H9 (cell line): ENCODE measurements at regions not wholly inside any gene's neighbourhood (a gene's known extent, or its start where the extent isn't known, plus 50 kb on each side); places are given as distances from the start of the nearest gene placed in this dataset.

Source experiments
- DNase-seq: peaks from one replicate; pipeline ENCODE4 v3.0.0-alpha.2; 2017
- H2AFZ ChIP-seq: one replicate; pipeline ENCODE4 v1.6.1; 2013; ENCODE audit warnings: mild to moderate bottlenecking, low read length, control low read depth, moderate library complexity
- H2AK5ac ChIP-seq: 2 replicates; pipeline ENCODE4 v1.6.1; 2013; ENCODE audit warnings: low read length, control low read depth, mixed read lengths; ENCODE audit not compliant: insufficient read length
- H2BK120ac ChIP-seq: one replicate; pipeline ENCODE4 v1.6.1; 2013; ENCODE audit warnings: low read depth, mild to moderate bottlenecking, low read length, control low read depth, inconsistent platforms; ENCODE audit not compliant: poor library complexity, severe bottlenecking
- H2BK12ac ChIP-seq: 2 replicates; pipeline ENCODE4 v1.6.1; 2013; ENCODE audit warnings: low read length, control low read depth, mixed read lengths, low read depth; ENCODE audit not compliant: insufficient read length
- H2BK15ac ChIP-seq: 2 replicates; pipeline ENCODE4 v1.6.1; 2013; ENCODE audit warnings: low read depth, low read length, control low read depth
- H2BK20ac ChIP-seq: one replicate; pipeline ENCODE4 v1.6.1; 2013; ENCODE audit warnings: low read depth, mild to moderate bottlenecking, low read length, control low read depth, inconsistent platforms; ENCODE audit not compliant: poor library complexity, severe bottlenecking
- H2BK5ac ChIP-seq: 2 replicates; pipeline ENCODE4 v1.6.1; 2013; ENCODE audit warnings: low read length, control low read depth, mixed read lengths; ENCODE audit not compliant: insufficient read length
- H3K14ac ChIP-seq: 2 replicates; pipeline ENCODE4 v1.6.1; 2013; ENCODE audit warnings: low read length, control low read depth; ENCODE audit not compliant: insufficient read depth
- H3K18ac ChIP-seq: 2 replicates; pipeline ENCODE4 v1.6.1; 2013; ENCODE audit warnings: low read depth, mild to moderate bottlenecking, mixed read lengths, low read length, control low read depth; ENCODE audit not compliant: insufficient read length
- H3K23ac ChIP-seq: 2 replicates; pipeline ENCODE4 v1.6.1; 2013; ENCODE audit warnings: low read length, control low read depth, mixed read lengths, low read depth; ENCODE audit not compliant: insufficient read length
- H3K23me2 ChIP-seq: 2 replicates; pipeline ENCODE4 v1.6.1; 2013; ENCODE audit warnings: low read depth, mild to moderate bottlenecking, mixed read lengths, low read length, control low read depth; ENCODE audit not compliant: insufficient read length, poor library complexity, severe bottlenecking
- H3K27ac ChIP-seq: 2 replicates; pipeline ENCODE4 v1.5.1; 2013; ENCODE audit warnings: low read length, control low read depth, mixed read lengths, low read depth; ENCODE audit not compliant: insufficient read length
- H3K27me3 ChIP-seq: 2 replicates; pipeline ENCODE4 v1.6.1; 2013; ENCODE audit warnings: low read length, control low read depth, inconsistent platforms; ENCODE audit not compliant: insufficient read depth
- H3K4ac ChIP-seq: 2 replicates; pipeline ENCODE4 v1.6.1; 2013; ENCODE audit warnings: low read depth, mild to moderate bottlenecking, control low read depth, inconsistent platforms, low read length, moderate library complexity
- H3K4me1 ChIP-seq: 2 replicates; pipeline ENCODE4 v1.6.1; 2013; ENCODE audit warnings: low read length, control low read depth, inconsistent platforms; ENCODE audit not compliant: insufficient read depth
- H3K4me2 ChIP-seq: 2 replicates; pipeline ENCODE4 v1.6.1; 2013; ENCODE audit warnings: low read length, control low read depth, mixed read lengths; ENCODE audit not compliant: insufficient read length, insufficient read depth
- H3K56ac ChIP-seq: 2 replicates; pipeline ENCODE4 v1.6.1; 2013; ENCODE audit warnings: low read depth, mild to moderate bottlenecking, mixed read lengths, low read length, control low read depth; ENCODE audit not compliant: insufficient read length
- H3K79me1 ChIP-seq: 2 replicates; pipeline ENCODE4 v1.6.1; 2013; ENCODE audit warnings: low read depth, mild to moderate bottlenecking, moderate library complexity, low read length, control low read depth, inconsistent platforms; ENCODE audit not compliant: insufficient read depth, poor library complexity, severe bottlenecking
- H3K79me2 ChIP-seq: 2 replicates; pipeline ENCODE4 v1.6.1; 2013; ENCODE audit warnings: low read length, control low read depth, inconsistent platforms; ENCODE audit not compliant: insufficient read depth
- H3K9ac ChIP-seq: 2 replicates; pipeline ENCODE4 v1.6.1; 2013; ENCODE audit warnings: low read length, control low read depth, mixed read lengths; ENCODE audit not compliant: insufficient read length; ENCODE audit errors: extremely low read depth
- H3K9me3 ChIP-seq: one replicate; pipeline ENCODE4 v1.6.1; 2013; ENCODE audit warnings: low read depth, low read length, inconsistent platforms; ENCODE audit not compliant: control insufficient read depth
- H3T11ph ChIP-seq: one replicate; pipeline ENCODE4 v1.6.1; 2013; ENCODE audit warnings: mild to moderate bottlenecking, low read length, control low read depth, inconsistent platforms
- H4K20me1 ChIP-seq: one replicate; pipeline ENCODE4 v1.6.1; 2013; ENCODE audit not compliant: control insufficient read depth, insufficient read length, insufficient read depth
- H4K5ac ChIP-seq: 2 replicates; pipeline ENCODE4 v1.6.1; 2013; ENCODE audit warnings: low read depth, mild to moderate bottlenecking, mixed read lengths, low read length, control low read depth; ENCODE audit not compliant: insufficient read length
- H4K8ac ChIP-seq: replicated peaks from 2 replicates; pipeline ENCODE4 v1.6.1; 2013; ENCODE audit warnings: low read length, control low read depth, mixed read lengths, low read depth; ENCODE audit not compliant: insufficient read length
- H4K91ac ChIP-seq: 2 replicates; pipeline ENCODE4 v1.6.1; 2013; ENCODE audit warnings: low read depth, mild to moderate bottlenecking, moderate library complexity, mixed read lengths, low read length, control low read depth; ENCODE audit not compliant: insufficient read length
- H3K27ac Mint-ChIP-seq, 3 experiments: 2 replicates in 2 of 3; 3 replicates in 1 of 3; pipeline ENCODE4 v1.8.0; 2020 to 2021; ENCODE audit warnings: mixed read lengths in 3 of 3, mild to moderate bottlenecking in 1 of 3, moderate library complexity in 1 of 3
- H3K27me3 Mint-ChIP-seq: 2 replicates; pipeline ENCODE4 v1.8.0; 2021; ENCODE audit warnings: low read depth, mild to moderate bottlenecking, moderate library complexity, mixed read lengths
- H3K36me3 Mint-ChIP-seq, 3 experiments: 2 replicates in 2 of 3; 3 replicates in 1 of 3; pipeline ENCODE4 v1.8.0; 2020 to 2021; ENCODE audit warnings: low read depth in 3 of 3, mixed read lengths in 3 of 3; ENCODE audit not compliant: insufficient read depth in 1 of 3
- H3K4me1 Mint-ChIP-seq, 2 experiments: 2 replicates each; pipeline ENCODE4 v1.8.0; 2020; ENCODE audit warnings: mixed read lengths in 2 of 2
- H3K4me3 Mint-ChIP-seq, 2 experiments: 2 replicates in 1 of 2; 3 replicates in 1 of 2; pipeline ENCODE4 v1.8.0; 2020 to 2021; ENCODE audit warnings: mild to moderate bottlenecking in 2 of 2, mixed read lengths in 2 of 2, moderate library complexity in 1 of 2
- H3K9me3 Mint-ChIP-seq, 2 experiments: 2 replicates in 1 of 2; 3 replicates in 1 of 2; pipeline ENCODE4 v1.8.0; 2020; ENCODE audit warnings: mild to moderate bottlenecking in 2 of 2, mixed read lengths in 2 of 2, moderate library complexity in 1 of 2
- WGBS: extraction: QIAGEN DNeasy Blood & Tissue Kit; methylation state at CpG from one replicate; pipeline ENCODE4 v1.1.7; 2013; ENCODE audit warnings: missing lambda C conversion rate, low lambda C conversion rate, mixed read lengths; ENCODE audit not compliant: insufficient read length; ENCODE audit errors: extremely low coverage; 5-methylcytosine and 5-hydroxymethylcytosine counted together
- TF ChIP-seq, protein P1 (sequence below): fragments of 200-600 bp; sonication (generic); conservative IDR thresholded peaks from 3 replicates; pipeline ENCODE4 v1.8.0; 2021; ENCODE audit warnings: antibody characterized with exemption, mild to moderate bottlenecking

DNA sequence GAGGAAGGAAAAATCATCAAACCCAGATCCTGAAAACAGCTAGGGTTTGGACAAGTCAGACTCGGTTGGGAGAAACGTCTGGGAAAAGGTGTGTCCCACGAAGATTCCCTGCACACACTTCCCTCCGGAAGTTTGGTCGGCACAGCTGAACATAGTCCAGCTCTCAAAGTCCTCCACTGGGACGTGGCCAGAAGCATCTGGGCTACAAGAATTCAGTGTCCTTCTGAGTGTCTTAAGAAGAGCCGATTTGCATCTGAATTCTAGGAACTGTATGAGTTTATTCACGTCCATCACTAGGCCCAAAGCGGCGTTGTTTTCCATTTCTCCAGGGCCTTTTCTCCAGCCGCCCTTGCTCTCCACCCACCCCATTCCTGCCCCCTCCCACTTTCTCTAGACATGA lies 109.1 kb downstream of the C17orf67 start:
- H3K9ac ChIP-seq = no peak overlapping the region

More for the DNA sequence above, 109.1 kb downstream of the C17orf67 start:
- Histone ChIP-seq H2BK5ac (no peak overlapping the region), H4K8ac (no peak overlapping the region), H4K91ac (no peak overlapping the region), H3K18ac (no peak overlapping the region), H3K27ac (no peak overlapping the region), H2AFZ (no peak overlapping the region), H2BK15ac (no peak overlapping the region), H2BK120ac (no peak overlapping the region), H2BK20ac (no peak overlapping the region), H3K56ac (no peak overlapping the region), H3K23me2 (no peaks in the 10 kb centered on the region), H3K23ac (no peak overlapping the region), H3K79me1 (no peaks in the 10 kb centered on the region), H3K9me3 (no peaks in the 10 kb centered on the region), H3K4me2 (no peak overlapping the region), H3K27me3 (0 out of 2 replicates have a peak, but pooled peaks cover 2% of the 10 kb centered on the region), H3K4me1 (no peaks in the 10 kb centered on the region; the same call in 1 of the 2 replicates), H4K5ac (no peak overlapping the region), H2AK5ac (no peak overlapping the region), H2BK12ac (no peak overlapping the region), H4K20me1 (no peaks in the 10 kb centered on the region), H3T11ph (no peak overlapping the region), H3K79me2 (no peaks in the 10 kb centered on the region), H3K4ac (no peak overlapping the region), H3K14ac (no peak overlapping the region)
- H3K36me3 Mint-ChIP-seq = no peaks in the 10 kb centered on the region
- WGBS = no CpG with 5 or more reads among the region's 11 CpGs
- no peak overlapping the region for H3K4me3 Mint-ChIP-seq
- H3K9me3 Mint-ChIP-seq = no peaks in the 10 kb centered on the region
- H3K27ac Mint-ChIP-seq = no peak overlapping the region
- peaks cover 2 to 7% of the 10 kb centered on the region in 2 experiments; a peak in 2 of 4 replicates for H3K4me1 Mint-ChIP-seq
- no peak for DNase-seq
- TF ChIP-seq, protein P1, sequence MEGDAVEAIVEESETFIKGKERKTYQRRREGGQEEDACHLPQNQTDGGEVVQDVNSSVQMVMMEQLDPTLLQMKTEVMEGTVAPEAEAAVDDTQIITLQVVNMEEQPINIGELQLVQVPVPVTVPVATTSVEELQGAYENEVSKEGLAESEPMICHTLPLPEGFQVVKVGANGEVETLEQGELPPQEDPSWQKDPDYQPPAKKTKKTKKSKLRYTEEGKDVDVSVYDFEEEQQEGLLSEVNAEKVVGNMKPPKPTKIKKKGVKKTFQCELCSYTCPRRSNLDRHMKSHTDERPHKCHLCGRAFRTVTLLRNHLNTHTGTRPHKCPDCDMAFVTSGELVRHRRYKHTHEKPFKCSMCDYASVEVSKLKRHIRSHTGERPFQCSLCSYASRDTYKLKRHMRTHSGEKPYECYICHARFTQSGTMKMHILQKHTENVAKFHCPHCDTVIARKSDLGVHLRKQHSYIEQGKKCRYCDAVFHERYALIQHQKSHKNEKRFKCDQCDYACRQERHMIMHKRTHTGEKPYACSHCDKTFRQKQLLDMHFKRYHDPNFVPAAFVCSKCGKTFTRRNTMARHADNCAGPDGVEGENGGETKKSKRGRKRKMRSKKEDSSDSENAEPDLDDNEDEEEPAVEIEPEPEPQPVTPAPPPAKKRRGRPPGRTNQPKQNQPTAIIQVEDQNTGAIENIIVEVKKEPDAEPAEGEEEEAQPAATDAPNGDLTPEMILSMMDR = no peak
- peaks cover 3% of the 10 kb centered on the region for H3K27me3 Mint-ChIP-seq
